Activated T-cell treated with anti-CD3 and anti-CD28 coated beads, Interleukin-2, amount 50 U/mL, for 24 hours (primary cell): ENCODE measurements at regions not wholly inside any gene's neighbourhood (a gene's known extent, or its start where the extent isn't known, plus 50 kb on each side); places are given as distances from the start of the nearest gene placed in this dataset.

Experiments
- DNase-seq: peaks from one replicate; pipeline ENCODE4 v3.0.0-alpha.2; 2020
- H3K27ac Mint-ChIP-seq: 2 replicates; pipeline ENCODE4 v1.8.0; 2020; ENCODE audit warnings: mild to moderate bottlenecking, mixed read lengths
- H3K27me3 Mint-ChIP-seq: 2 replicates; pipeline ENCODE4 v1.8.0; 2020; ENCODE audit warnings: mixed read lengths
- H3K36me3 Mint-ChIP-seq: 2 replicates; pipeline ENCODE4 v1.8.0; 2020; ENCODE audit warnings: low read depth, mixed read lengths
- H3K4me1 Mint-ChIP-seq: 2 replicates; pipeline ENCODE4 v1.8.0; 2020; ENCODE audit warnings: low read depth, mixed read lengths
- H3K4me3 Mint-ChIP-seq: 2 replicates; pipeline ENCODE4 v1.8.0; 2020; ENCODE audit warnings: mild to moderate bottlenecking, moderate library complexity, mixed read lengths
- H3K9me3 Mint-ChIP-seq: 2 replicates; pipeline ENCODE4 v1.8.0; 2020; ENCODE audit warnings: mixed read lengths

- no peak overlapping the region for H3K27ac Mint-ChIP-seq
- no peaks in the 10 kb centered on the region for H3K9me3 Mint-ChIP-seq
- no peaks in the 10 kb centered on the region for H3K36me3 Mint-ChIP-seq
- no peak overlapping the region for H3K4me3 Mint-ChIP-seq
- no peaks in the 10 kb centered on the region for H3K4me1 Mint-ChIP-seq
- H3K27me3 Mint-ChIP-seq = peaks cover 3% of the 10 kb centered on the region
- no peak for DNase-seq
These were observed 102.7 kb upstream of the MAP1LC3B2 start for GRCh38 chr12:116456330-116457082.

- Mint-ChIP-seq H3K4me3 (no peak overlapping the region), H3K4me1 (no peaks in the 10 kb centered on the region)
These were observed 100.7 kb upstream of the MAP1LC3B2 start for GRCh38 chr12:116458492-116458891.

GRCh38 chr12:116459011-116459875 lies 99.9 kb upstream of the MAP1LC3B2 start:
- Mint-ChIP-seq H3K27ac (no peak overlapping the region), H3K4me3 (no peak overlapping the region), H3K36me3 (no peaks in the 10 kb centered on the region), H3K27me3 (peaks cover 3% of the 10 kb centered on the region), H3K9me3 (no peaks in the 10 kb centered on the region), H3K4me1 (no peaks in the 10 kb centered on the region)
- DNase-seq = no peak

More at GRCh38 chr12:116458492-116458891, 100.7 kb upstream of the MAP1LC3B2 start:
- DNase-seq = no peak
- Mint-ChIP-seq H3K27me3 (peaks cover 3% of the 10 kb centered on the region), H3K36me3 (no peaks in the 10 kb centered on the region), H3K27ac (no peak overlapping the region), H3K9me3 (no peaks in the 10 kb centered on the region)

- no peak for DNase-seq
- H3K27me3 Mint-ChIP-seq = peaks cover 3% of the 10 kb centered on the region
- H3K36me3 Mint-ChIP-seq = no peaks in the 10 kb centered on the region
- H3K27ac Mint-ChIP-seq = no peak overlapping the region
- no peaks in the 10 kb centered on the region for H3K9me3 Mint-ChIP-seq
- H3K4me3 Mint-ChIP-seq = no peak overlapping the region
- H3K4me1 Mint-ChIP-seq = no peaks in the 10 kb centered on the region
These were observed 99.1 kb upstream of the MAP1LC3B2 start for GRCh38 chr12:116459916-116460663.

GRCh38 chr12:116461060-116461459 lies 98.1 kb upstream of the MAP1LC3B2 start:
- DNase-seq = no peak
- H3K9me3 Mint-ChIP-seq = no peaks in the 10 kb centered on the region
- no peaks in the 10 kb centered on the region for H3K36me3 Mint-ChIP-seq
- H3K27me3 Mint-ChIP-seq = peaks cover 3% of the 10 kb centered on the region
- H3K4me3 Mint-ChIP-seq = no peak overlapping the region
- H3K4me1 Mint-ChIP-seq = no peaks in the 10 kb centered on the region
- no peak overlapping the region for H3K27ac Mint-ChIP-seq

GRCh38 chr12:116463366-116463765 lies 95.8 kb upstream of the MAP1LC3B2 start:
- Mint-ChIP-seq H3K27me3 (no peaks in the 10 kb centered on the region), H3K27ac (no peak overlapping the region), H3K4me3 (no peak overlapping the region), H3K4me1 (no peaks in the 10 kb centered on the region), H3K9me3 (no peaks in the 10 kb centered on the region), H3K36me3 (no peaks in the 10 kb centered on the region)
- no peak for DNase-seq

- H3K27ac Mint-ChIP-seq = no peak overlapping the region
- no peak overlapping the region for H3K4me3 Mint-ChIP-seq
These were observed 93.8 kb upstream of the MAP1LC3B2 start for GRCh38 chr12:116465407-116465806.

GRCh38 chr12:116465856-116466255 lies 93.3 kb upstream of the MAP1LC3B2 start:
- H3K9me3 Mint-ChIP-seq = no peaks in the 10 kb centered on the region
- H3K4me1 Mint-ChIP-seq = no peaks in the 10 kb centered on the region
- no peaks in the 10 kb centered on the region for H3K27me3 Mint-ChIP-seq
- no peak overlapping the region for H3K4me3 Mint-ChIP-seq
- no peak overlapping the region for H3K27ac Mint-ChIP-seq
- no peak for DNase-seq
- no peaks in the 10 kb centered on the region for H3K36me3 Mint-ChIP-seq

More at GRCh38 chr12:116465407-116465806, 93.8 kb upstream of the MAP1LC3B2 start:
- Mint-ChIP-seq H3K9me3 (no peaks in the 10 kb centered on the region), H3K4me1 (no peaks in the 10 kb centered on the region), H3K36me3 (no peaks in the 10 kb centered on the region), H3K27me3 (no peaks in the 10 kb centered on the region)
- no peak for DNase-seq

- H3K27me3 Mint-ChIP-seq = no peaks in the 10 kb centered on the region
- H3K4me1 Mint-ChIP-seq = no peaks in the 10 kb centered on the region
- no peak for DNase-seq
- no peaks in the 10 kb centered on the region for H3K36me3 Mint-ChIP-seq
- H3K4me3 Mint-ChIP-seq = no peak overlapping the region
- H3K27ac Mint-ChIP-seq = no peak overlapping the region
- no peaks in the 10 kb centered on the region for H3K9me3 Mint-ChIP-seq
These were observed 92.6 kb upstream of the MAP1LC3B2 start for GRCh38 chr12:116466536-116466935.

GRCh38 chr12:116469344-116469743 lies 89.8 kb upstream of the MAP1LC3B2 start:
- no peak overlapping the region for H3K27ac Mint-ChIP-seq
- H3K27me3 Mint-ChIP-seq = no peaks in the 10 kb centered on the region
- DNase-seq = no peak
- H3K4me1 Mint-ChIP-seq = no peaks in the 10 kb centered on the region
- H3K36me3 Mint-ChIP-seq = no peaks in the 10 kb centered on the region
- H3K4me3 Mint-ChIP-seq = no peak overlapping the region
- H3K9me3 Mint-ChIP-seq = peaks cover 2% of the 10 kb centered on the region

GRCh38 chr12:116471544-116471943 lies 87.6 kb upstream of the MAP1LC3B2 start:
- H3K4me1 Mint-ChIP-seq = no peaks in the 10 kb centered on the region
- no peak overlapping the region for H3K4me3 Mint-ChIP-seq
- peaks cover 10% of the 10 kb centered on the region for H3K9me3 Mint-ChIP-seq
- H3K27ac Mint-ChIP-seq = no peak overlapping the region
- DNase-seq = no peak
- no peaks in the 10 kb centered on the region for H3K27me3 Mint-ChIP-seq
- no peaks in the 10 kb centered on the region for H3K36me3 Mint-ChIP-seq

GRCh38 chr12:116472193-116472592 lies 87.0 kb upstream of the MAP1LC3B2 start:
- H3K4me3 Mint-ChIP-seq = no peak overlapping the region
- H3K27ac Mint-ChIP-seq = no peak overlapping the region
- H3K27me3 Mint-ChIP-seq = no peaks in the 10 kb centered on the region
- H3K9me3 Mint-ChIP-seq = peaks cover 13% of the 10 kb centered on the region
- DNase-seq = no peak
- H3K4me1 Mint-ChIP-seq = no peaks in the 10 kb centered on the region
- no peaks in the 10 kb centered on the region for H3K36me3 Mint-ChIP-seq

GRCh38 chr12:116473416-116473815 lies 85.8 kb upstream of the MAP1LC3B2 start:
- no peak overlapping the region for H3K4me3 Mint-ChIP-seq
- H3K4me1 Mint-ChIP-seq = no peaks in the 10 kb centered on the region
- H3K27me3 Mint-ChIP-seq = no peaks in the 10 kb centered on the region
- H3K9me3 Mint-ChIP-seq = peaks cover 15% of the 10 kb centered on the region
- no peak overlapping the region for H3K27ac Mint-ChIP-seq
- DNase-seq = no peak
- no peaks in the 10 kb centered on the region for H3K36me3 Mint-ChIP-seq

- no peak overlapping the region for H3K27ac Mint-ChIP-seq
- no peak overlapping the region for H3K4me3 Mint-ChIP-seq
- H3K4me1 Mint-ChIP-seq = no peaks in the 10 kb centered on the region
- DNase-seq = no peak
- no peaks in the 10 kb centered on the region for H3K27me3 Mint-ChIP-seq
- H3K9me3 Mint-ChIP-seq = peaks cover 15% of the 10 kb centered on the region
- no peaks in the 10 kb centered on the region for H3K36me3 Mint-ChIP-seq
These were observed 84.8 kb upstream of the MAP1LC3B2 start for GRCh38 chr12:116474331-116474730.
